ENCODE measurements at regions not wholly inside any gene's neighbourhood (a gene's known extent, or its start where the extent isn't known, plus 50 kb on each side); places are given as distances from the start of the nearest gene placed in this dataset.
"Not testable (repeated sequence)": the region's sequence is repeated elsewhere in the genome, so short reads cannot be mapped to it uniquely, and the experiment has no call there.

- ATAC-seq (replicated peaks; ENCODE audit: extremely low read depth, poor library complexity, severe bottlenecking); H3K4me1 Mint-ChIP-seq; H3K27ac Mint-ChIP-seq (ENCODE audit: low read depth); H3K36me3 Mint-ChIP-seq (ENCODE audit: insufficient read depth); DNase-seq (ENCODE audit: low spot score in 2 of 2); H3K9me3 Mint-ChIP-seq: not testable (repeated sequence)
- H3K27me3 Mint-ChIP-seq, result peaks cover 48% of the 10 kb centered on the region
- H3K4me3 Mint-ChIP-seq, result peak overlapping the region; percentile 42
These were observed 72.5 kb upstream of the NIPA1 start for GRCh38 chr15:22713933-22714332.

- not testable (repeated sequence) for H3K27ac Mint-ChIP-seq (ENCODE audit: low read depth); H3K9me3 Mint-ChIP-seq; H3K36me3 Mint-ChIP-seq (ENCODE audit: insufficient read depth); H3K4me1 Mint-ChIP-seq; DNase-seq (ENCODE audit: low spot score in 2 of 2); ATAC-seq (replicated peaks; ENCODE audit: extremely low read depth, poor library complexity, severe bottlenecking)
- H3K27me3 Mint-ChIP-seq, result peaks cover 42% of the 10 kb centered on the region
- peak overlapping the region; percentile 42 for H3K4me3 Mint-ChIP-seq
These were observed 71.9 kb upstream of the NIPA1 start for GRCh38 chr15:22714358-22715132.

GRCh38 chr15:22715133-22715845 is 71.2 kb upstream of the NIPA1 start:
- not testable (repeated sequence) for H3K27ac Mint-ChIP-seq (ENCODE audit: low read depth)

GRCh38 chr15:22719980-22720379 is 66.5 kb upstream of the NIPA1 start:
- not testable (repeated sequence) for DNase-seq (ENCODE audit: low spot score in 2 of 2); H3K27ac Mint-ChIP-seq (ENCODE audit: low read depth); ATAC-seq (replicated peaks; ENCODE audit: extremely low read depth, poor library complexity, severe bottlenecking); H3K9me3 Mint-ChIP-seq; H3K36me3 Mint-ChIP-seq (ENCODE audit: insufficient read depth); H3K4me3 Mint-ChIP-seq; H3K4me1 Mint-ChIP-seq
- peaks cover 38% of the 10 kb centered on the region for H3K27me3 Mint-ChIP-seq

More at GRCh38 chr15:22715133-22715845, 71.2 kb upstream of the NIPA1 start:
- DNase-seq (ENCODE audit: low spot score in 2 of 2); H3K4me3 Mint-ChIP-seq; H3K9me3 Mint-ChIP-seq; ATAC-seq (replicated peaks; ENCODE audit: extremely low read depth, poor library complexity, severe bottlenecking); H3K4me1 Mint-ChIP-seq; H3K36me3 Mint-ChIP-seq (ENCODE audit: insufficient read depth): not testable (repeated sequence)
- peaks cover 41% of the 10 kb centered on the region for H3K27me3 Mint-ChIP-seq

- not testable (repeated sequence) for H3K4me1 Mint-ChIP-seq; H3K36me3 Mint-ChIP-seq (ENCODE audit: insufficient read depth); H3K27ac Mint-ChIP-seq (ENCODE audit: low read depth); DNase-seq (ENCODE audit: low spot score in 2 of 2); H3K4me3 Mint-ChIP-seq; H3K9me3 Mint-ChIP-seq; ATAC-seq (replicated peaks; ENCODE audit: extremely low read depth, poor library complexity, severe bottlenecking)
- H3K27me3 Mint-ChIP-seq, result peaks cover 26% of the 10 kb centered on the region
These were observed 60.3 kb upstream of the NIPA1 start for GRCh38 chr15:22726104-22726503.

GRCh38 chr15:22735067-22735466 is 51.4 kb upstream of the NIPA1 start:
- not testable (repeated sequence) for H3K4me3 Mint-ChIP-seq; H3K9me3 Mint-ChIP-seq; H3K27ac Mint-ChIP-seq (ENCODE audit: low read depth); DNase-seq (ENCODE audit: low spot score in 2 of 2); H3K36me3 Mint-ChIP-seq (ENCODE audit: insufficient read depth); H3K4me1 Mint-ChIP-seq; ATAC-seq (replicated peaks; ENCODE audit: extremely low read depth, poor library complexity, severe bottlenecking)
- peaks cover 26% of the 10 kb centered on the region for H3K27me3 Mint-ChIP-seq

GRCh38 chr15:22735781-22736180 is 50.7 kb upstream of the NIPA1 start:
- Mint-ChIP-seq H3K27me3 (peaks cover 29% of the 10 kb centered on the region), H3K4me3 (no peak overlapping the region), H3K4me1 (no peaks in the 10 kb centered on the region), H3K27ac (ENCODE audit: low read depth) (no peak overlapping the region), H3K36me3 (ENCODE audit: insufficient read depth) (peaks cover 2% of the 10 kb centered on the region), H3K9me3 (no peaks in the 10 kb centered on the region)
- DNase-seq (ENCODE audit: low spot score in 2 of 2) (no peak), ATAC-seq (replicated peaks; ENCODE audit: extremely low read depth, poor library complexity, severe bottlenecking) (no peak)

- H3K4me3 Mint-ChIP-seq; H3K4me1 Mint-ChIP-seq; ATAC-seq (replicated peaks; ENCODE audit: extremely low read depth, poor library complexity, severe bottlenecking); H3K9me3 Mint-ChIP-seq; H3K27ac Mint-ChIP-seq (ENCODE audit: low read depth); DNase-seq (ENCODE audit: low spot score in 2 of 2); H3K36me3 Mint-ChIP-seq (ENCODE audit: insufficient read depth): not testable (repeated sequence)
- H3K27me3 Mint-ChIP-seq, result peaks cover 29% of the 10 kb centered on the region
These were observed 50.2 kb upstream of the NIPA1 start for GRCh38 chr15:22736200-22736599.
